ENCODE measurements at regions not wholly inside any gene's neighbourhood (a gene's known extent, or its start where the extent isn't known, plus 50 kb on each side); places are given as distances from the start of the nearest gene placed in this dataset.
"Not testable (repeated sequence)": the region's sequence is repeated elsewhere in the genome, so short reads cannot be mapped to it uniquely, and the experiment has no call there.

DNA sequence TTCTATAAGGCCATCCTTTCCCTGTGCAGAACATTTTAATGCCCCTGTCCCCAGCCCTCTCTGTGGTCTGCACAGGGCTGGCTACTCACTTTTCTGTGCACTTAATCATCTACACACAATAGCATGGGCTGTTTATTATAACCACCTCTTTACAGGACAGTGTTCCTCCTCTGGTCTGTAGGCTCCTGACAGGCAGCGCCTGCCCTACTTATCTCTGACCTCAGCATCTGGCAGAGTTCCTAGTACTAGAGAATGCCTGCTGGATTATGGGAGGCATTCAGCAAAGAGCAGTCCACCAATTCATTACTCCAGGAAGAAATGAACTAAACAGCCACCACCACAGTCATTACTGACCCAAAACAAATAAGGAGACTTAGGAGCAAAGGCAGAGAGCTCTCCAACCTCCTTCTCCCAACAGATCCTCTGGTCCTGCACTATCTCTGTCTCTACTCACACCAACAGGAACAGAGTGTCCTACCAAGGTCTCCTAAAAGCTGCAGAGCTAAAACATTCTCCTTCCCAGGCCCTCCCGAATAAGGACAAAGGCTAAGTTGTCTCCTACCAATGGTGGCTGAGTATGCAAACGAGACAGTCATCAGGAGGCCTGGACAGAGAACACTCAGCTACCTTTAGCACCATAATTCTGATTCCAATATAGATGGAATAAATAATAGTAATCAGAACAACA lies 279.2 kb downstream of the QDPR start:
- DNase-seq: no peak

GRCh38 chr4:17231880-17232475 lies 279.9 kb downstream of the QDPR start:
- DNase-seq: not testable (repeated sequence)

DNA sequence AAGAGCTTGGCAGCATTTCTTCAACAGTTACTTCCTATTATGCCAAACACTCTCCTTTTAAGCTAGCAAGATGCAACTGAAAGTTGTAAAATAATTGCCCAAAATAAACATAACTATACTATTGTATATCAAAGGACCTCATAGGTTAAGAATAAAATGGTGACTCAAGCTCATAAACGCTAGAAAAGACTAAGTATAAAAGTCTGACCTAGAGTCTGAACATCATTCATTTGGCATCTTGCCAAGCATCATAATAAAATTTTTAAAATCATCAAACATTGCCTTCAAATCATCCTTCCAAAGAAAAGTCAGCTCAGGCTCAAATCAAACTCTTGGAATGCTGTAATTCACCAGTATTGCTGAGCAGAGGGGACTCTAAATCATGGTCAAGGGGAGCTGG lies 281.2 kb downstream of the QDPR start:
- no peak for DNase-seq

- no peak for DNase-seq
Measured at GRCh38 chr4:17220816-17221215, 291.1 kb downstream of the QDPR start.

DNA sequence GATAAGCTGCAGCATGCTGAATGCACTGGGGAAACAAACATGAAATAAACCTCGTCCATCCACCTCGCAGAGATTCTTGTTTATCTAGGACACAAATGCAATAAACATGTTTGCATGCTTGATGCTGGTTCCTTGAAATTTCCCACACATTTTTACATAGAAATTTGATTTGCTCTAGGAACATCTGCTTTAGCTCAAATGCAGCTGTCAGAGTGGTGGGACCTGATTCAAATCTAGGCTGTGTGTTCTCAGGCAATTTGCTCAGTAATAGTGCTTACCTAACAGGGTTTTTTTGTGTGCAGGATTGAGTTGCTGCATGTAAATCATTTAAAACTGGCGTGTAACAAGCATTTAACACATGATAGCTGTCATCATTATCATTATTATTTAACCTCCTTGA lies 293.1 kb downstream of the QDPR start:
- DNase-seq: no peak

DNA sequence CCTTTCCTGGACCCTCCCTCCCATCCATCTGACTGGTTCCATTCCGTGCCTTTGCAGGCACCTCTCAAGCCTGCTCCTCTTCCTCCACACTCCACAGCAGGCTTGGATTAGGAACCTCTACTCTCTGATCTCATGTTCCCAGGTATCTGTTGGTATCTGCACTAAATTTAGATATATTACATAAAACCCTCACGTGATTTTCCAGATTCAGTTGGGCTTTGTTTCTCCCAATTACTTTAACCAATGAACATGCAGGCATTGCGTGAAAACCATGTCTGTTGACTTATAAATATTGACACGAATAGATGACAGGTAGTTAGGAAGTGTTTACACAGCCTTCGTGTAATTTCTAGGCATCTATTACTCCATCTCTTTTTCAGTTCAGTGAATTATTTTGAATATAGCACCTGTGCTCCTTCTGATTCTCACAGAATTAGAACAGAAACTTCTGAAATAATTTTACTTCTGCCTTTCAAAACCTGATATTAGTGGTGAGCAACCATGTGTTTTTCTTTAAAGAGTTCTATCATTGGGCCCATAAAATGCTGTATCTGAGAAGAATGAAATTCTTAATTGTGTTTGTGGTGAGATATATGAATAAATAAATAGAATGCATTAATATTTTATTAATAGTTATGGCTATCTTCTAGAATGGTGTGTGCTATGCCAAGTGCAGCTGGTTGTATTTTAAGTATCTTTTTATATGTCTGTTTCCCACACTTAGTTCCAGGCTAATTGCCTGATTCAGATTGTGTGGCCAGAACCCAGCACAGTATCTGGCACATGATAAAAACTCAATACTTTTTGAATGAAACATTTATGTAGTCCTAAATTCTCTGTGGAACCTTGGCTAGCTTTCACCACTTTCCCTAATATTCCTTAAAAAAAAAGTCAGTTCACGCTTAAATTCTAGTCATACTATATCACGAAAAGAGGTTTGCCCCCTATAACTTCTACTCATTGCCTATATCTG lies 304.8 kb downstream of the QDPR start:
- DNase-seq: no peak

- no peak for DNase-seq
Measured at GRCh38 chr4:17204908-17205307, 306.5 kb upstream of the LDB2 start.

DNA sequence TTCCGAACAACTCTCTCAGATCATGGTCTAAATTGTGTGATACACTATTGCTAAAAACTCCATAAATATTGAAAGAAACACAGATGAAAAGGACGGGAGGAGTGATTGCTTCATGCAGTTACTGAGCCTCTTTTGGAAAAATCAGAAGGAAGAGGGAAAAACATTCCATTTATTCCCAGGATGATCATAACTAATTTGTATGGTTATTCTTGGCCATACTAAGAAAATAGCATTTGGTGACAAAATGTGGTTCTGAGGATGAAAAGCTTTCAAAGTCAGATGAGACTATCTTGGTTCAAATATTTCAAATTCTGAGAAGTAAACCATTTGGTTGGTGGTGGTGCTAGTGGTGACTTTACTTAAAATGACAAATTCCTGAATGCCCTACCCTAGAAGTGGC lies 305.4 kb upstream of the LDB2 start:
- no peak for DNase-seq

DNA sequence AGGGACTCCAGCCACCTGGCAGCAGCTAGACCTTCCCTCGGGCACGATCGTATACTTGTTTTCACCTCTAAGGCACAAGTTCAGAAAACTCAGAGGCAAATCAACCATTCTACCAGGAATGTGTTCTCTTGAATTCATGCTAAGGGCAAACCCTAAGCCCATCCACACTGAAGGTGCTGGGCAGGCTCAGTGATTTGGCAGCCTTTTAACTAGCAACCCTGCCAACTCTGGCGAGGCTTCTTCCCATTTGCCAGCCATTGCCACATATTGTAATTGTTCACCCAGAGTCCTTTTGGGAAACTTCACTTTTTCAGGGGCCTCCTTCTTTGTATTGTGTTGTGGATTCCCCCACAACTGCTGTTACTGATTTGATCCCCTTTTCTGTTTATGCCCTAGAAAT lies 298.6 kb upstream of the LDB2 start:
- DNase-seq: no peak

DNA sequence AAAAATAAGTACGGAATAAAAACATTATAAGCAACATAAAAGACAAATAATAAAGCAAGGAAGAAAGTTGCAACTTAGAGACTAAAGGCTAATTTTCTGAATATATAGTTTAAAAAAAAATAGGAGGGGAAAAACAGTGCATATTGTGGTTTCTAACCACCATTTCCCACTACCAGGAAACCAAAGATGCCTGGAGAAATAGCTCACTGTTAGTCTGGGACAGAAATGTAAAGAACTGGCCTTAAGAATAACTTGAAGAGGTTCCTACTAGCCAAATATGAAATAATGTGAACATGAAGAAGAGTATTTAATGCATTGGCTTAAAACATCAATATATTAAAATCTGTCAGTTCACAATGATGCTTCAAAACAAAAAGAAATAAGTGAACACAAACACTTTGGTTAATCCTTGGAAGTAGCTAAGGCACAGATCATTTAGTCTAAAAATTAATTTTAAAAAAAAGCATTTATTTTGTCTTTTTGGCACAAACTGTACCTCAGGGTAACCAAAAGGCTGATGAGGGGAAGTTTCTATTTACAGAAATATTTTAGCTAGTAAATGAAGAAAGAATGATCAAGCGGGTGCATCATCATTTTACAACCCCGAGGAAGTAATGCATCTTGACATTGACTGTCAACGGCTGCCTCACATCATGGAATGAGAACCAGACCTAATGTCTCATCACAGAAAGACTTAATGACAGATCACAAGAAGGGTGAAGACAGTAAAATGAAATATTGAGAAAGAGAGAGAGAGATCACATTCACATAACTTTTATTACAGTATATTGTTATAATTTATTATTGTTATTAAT lies 297.2 kb upstream of the LDB2 start:
- DNase-seq: no peak

DNA sequence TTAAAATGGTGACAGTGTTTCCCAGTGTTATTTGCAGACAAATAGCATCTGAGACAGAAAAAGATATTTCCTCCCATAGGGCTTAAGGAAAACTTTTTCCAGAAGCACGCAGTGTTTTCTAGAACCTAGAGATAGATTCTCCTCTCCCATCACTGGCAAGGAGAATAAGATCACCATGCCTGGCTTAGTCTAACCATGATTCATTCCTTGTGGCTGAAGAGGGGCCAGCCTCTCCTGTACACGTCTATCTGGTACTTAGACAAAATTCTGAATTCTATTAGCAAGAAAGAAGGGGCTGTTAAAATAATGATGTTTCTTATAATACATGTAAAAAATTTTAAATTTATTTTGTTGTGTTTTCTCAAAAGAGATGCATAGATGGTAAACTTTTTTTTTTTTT lies 296.1 kb upstream of the LDB2 start:
- no peak for DNase-seq

GRCh38 chr4:17189759-17190158 lies 291.3 kb upstream of the LDB2 start:
- DNase-seq: no peak

GRCh38 chr4:17189401-17189720 lies 290.9 kb upstream of the LDB2 start:
- no peak for DNase-seq

GRCh38 chr4:17188547-17189400 lies 290.3 kb upstream of the LDB2 start:
- DNase-seq: no peak

- DNase-seq: no peak
Measured at GRCh38 chr4:17188125-17188524, 289.7 kb upstream of the LDB2 start.

DNA sequence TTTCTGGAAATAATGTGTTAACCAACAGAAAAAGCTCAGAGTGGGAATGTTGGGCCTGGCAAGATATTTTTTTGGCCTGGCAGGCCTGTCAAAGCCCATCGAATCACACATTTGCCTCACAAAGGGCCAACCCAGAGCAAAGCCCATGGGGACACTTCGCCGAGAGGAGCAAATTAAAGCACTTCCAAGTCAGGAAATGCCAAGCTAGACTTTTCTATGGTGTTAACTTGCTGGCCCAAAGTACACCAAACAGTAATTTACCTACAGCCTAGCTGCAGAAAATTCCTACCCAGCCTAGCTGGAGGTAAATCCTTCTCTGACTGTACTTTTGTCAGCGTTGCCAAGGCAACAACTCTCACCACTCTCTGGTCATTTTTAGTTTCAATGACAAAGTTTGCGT lies 288.6 kb upstream of the LDB2 start:
- no peak for DNase-seq

DNA sequence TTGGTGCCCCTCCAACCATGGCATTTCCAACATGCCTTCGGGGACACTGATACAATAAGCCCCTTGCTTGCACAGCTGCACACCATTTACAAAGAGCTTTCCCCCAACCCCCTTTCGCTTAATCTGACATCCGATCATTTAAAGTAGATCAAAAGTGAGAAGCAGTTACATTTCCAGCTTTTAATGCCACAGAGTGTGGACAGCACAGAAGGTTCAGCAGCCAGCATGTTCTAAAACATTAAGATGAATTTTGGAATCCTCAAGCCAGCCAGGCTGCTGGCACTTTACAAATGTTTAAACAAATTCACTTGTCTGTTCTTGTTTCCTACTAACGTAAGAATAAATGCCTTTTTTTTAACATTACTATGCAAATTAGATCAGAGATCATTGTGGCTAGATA lies 284.4 kb upstream of the LDB2 start:
- DNase-seq: no peak

DNA sequence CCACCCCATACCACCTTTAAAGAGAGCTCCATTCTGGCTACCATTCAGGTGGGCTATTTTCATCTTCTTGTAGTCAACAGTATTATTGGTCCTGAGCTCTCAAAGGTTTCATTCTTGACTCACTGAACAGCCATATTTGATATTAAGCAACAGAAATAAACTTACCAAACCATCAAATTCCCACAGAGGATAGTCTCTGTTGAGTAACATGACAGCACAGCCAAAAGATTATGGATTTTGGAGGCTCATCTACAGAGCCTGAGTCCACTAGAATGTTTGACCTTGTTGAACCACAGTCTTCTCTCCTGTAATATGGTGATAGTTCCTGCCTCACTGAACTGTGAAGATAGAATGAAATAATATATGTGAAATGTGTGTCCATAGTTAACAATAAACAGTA lies 276.3 kb upstream of the LDB2 start:
- no peak for DNase-seq

DNA sequence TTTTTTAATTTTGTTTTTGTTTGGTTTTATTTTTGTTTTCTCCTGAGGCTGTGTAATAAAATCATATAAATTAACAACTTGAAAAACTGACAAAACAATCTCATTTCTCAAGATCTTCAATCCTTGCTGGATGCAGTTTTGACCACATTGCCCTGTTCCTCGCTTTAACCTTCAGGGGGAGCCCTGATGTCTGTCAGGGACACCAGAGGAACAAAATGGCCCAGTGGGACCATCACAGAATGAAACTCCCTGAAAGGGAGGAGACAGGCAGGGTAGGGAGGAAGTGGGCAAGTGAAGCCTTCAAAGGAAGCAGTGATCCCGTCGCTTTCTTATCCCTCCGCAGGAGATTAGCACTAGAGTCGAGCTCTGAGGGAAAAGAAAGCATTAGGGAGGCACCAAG lies 274.9 kb upstream of the LDB2 start:
- no peak for DNase-seq

GRCh38 chr4:17170131-17170530 lies 271.7 kb upstream of the LDB2 start:
- DNase-seq: no peak

- DNase-seq: no peak
Measured at GRCh38 chr4:17169699-17170098, 271.3 kb upstream of the LDB2 start.

DNA sequence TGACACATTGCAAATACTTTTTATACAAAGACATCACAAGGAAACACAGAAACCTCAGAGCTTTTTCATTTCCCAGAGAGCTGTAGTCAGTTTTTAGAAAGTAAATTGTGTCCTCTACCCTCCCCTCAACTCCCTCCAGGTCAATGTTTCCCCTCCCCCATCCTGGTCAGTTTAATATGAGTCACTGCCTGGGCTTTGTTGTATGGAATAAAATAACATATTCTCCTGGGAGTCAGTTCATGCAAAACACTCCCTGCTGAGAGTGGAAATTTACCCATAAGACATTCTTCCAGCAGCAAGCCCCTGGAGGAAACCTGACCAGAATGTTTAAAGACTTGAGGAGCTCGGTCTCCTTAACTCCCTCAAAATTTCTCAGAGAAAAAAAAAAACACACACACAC lies 270.1 kb upstream of the LDB2 start:
- no peak for DNase-seq
